Anterior cingulate cortex (tissue), 58 donors: ENCODE measurements at regions not wholly inside any gene's neighbourhood (a gene's known extent, or its start where the extent isn't known, plus 50 kb on each side); places are given as distances from the start of the nearest gene placed in this dataset.
"Not testable (repeated sequence)": the region's sequence is repeated elsewhere in the genome, so short reads cannot be mapped to it uniquely, and the experiment has no call there.

Experiments
- DNase-seq, 58 donors: peaks; one replicate each; lab custom pipeline; 2025; lab: John Stamatoyannopoulos, UW

- not testable (repeated sequence) for DNase-seq
Observed at GRCh38 chr1:843946-844345, 79.8 kb upstream of the SAMD11 start.

GRCh38 chr1:844472-845026 lies 79.2 kb upstream of the SAMD11 start:
- no peak for DNase-seq

GRCh38 chr1:845641-846040 lies 78.1 kb upstream of the SAMD11 start:
- not testable (repeated sequence) for DNase-seq

GRCh38 chr1:849873-850272 lies 73.8 kb upstream of the SAMD11 start:
- not testable (repeated sequence) for DNase-seq

GRCh38 chr1:850318-850717 lies 73.4 kb upstream of the SAMD11 start:
- peak in 4 of 58 donors; percentile 9 to 38 (median 22) for DNase-seq

GRCh38 chr1:851398-851797 lies 72.3 kb upstream of the SAMD11 start:
- not testable (repeated sequence) for DNase-seq

- not testable (repeated sequence) for DNase-seq
Observed at GRCh38 chr1:851841-852240, 71.9 kb upstream of the SAMD11 start.

- not testable (repeated sequence) for DNase-seq
Observed at GRCh38 chr1:855202-855981, 68.3 kb upstream of the SAMD11 start.

- DNase-seq = not testable (repeated sequence)
Observed at GRCh38 chr1:856541-857057, 67.1 kb upstream of the SAMD11 start.

- not testable (repeated sequence) for DNase-seq
Observed at GRCh38 chr1:857926-858648, 65.6 kb upstream of the SAMD11 start.

GRCh38 chr1:858649-859041 lies 65.1 kb upstream of the SAMD11 start:
- DNase-seq = peak in 2 of 58 donors; percentile 12 to 23

GRCh38 chr1:860941-861340 lies 62.8 kb upstream of the SAMD11 start:
- not testable (repeated sequence) for DNase-seq

GRCh38 chr1:861714-862113 lies 62.0 kb upstream of the SAMD11 start:
- no peak for DNase-seq

GRCh38 chr1:862601-863000 lies 61.1 kb upstream of the SAMD11 start:
- not testable (repeated sequence) for DNase-seq

- DNase-seq = not testable (repeated sequence)
Observed at GRCh38 chr1:865633-866032, 58.1 kb upstream of the SAMD11 start.

GRCh38 chr1:866095-866494 lies 57.6 kb upstream of the SAMD11 start:
- no peak for DNase-seq

GRCh38 chr1:866631-867299 lies 57.0 kb upstream of the SAMD11 start:
- not testable (repeated sequence) for DNase-seq

- not testable (repeated sequence) for DNase-seq
Observed at GRCh38 chr1:867550-867949, 56.2 kb upstream of the SAMD11 start.

- peak in 38 of 58 donors; percentile 6 to 65 (median 27) for DNase-seq
Observed at GRCh38 chr1:869499-870244, 54.1 kb upstream of the SAMD11 start.
